ENCODE measurements at regions not wholly inside any gene's neighbourhood (a gene's known extent, or its start where the extent isn't known, plus 50 kb on each side); places are given as distances from the start of the nearest gene placed in this dataset.

- no peak for TF ChIP-seq CTCF (IDR thresholded peaks at IDR 0.05)
- TF ChIP-seq POLR2A (IDR thresholded peaks at IDR 0.05) = no peak
- TF ChIP-seq POLR2AphosphoS5 (IDR thresholded peaks at IDR 0.05) = no peak
- TF ChIP-seq EP300 (IDR thresholded peaks at IDR 0.05; ENCODE audit: low read depth) = no peak
Measured at GRCh38 chr14:56055511-56055910, 62.7 kb upstream of the PELI2 start.
